GM18951 (cell line): ENCODE measurements at regions not wholly inside any gene's neighbourhood (a gene's known extent, or its start where the extent isn't known, plus 50 kb on each side); places are given as distances from the start of the nearest gene placed in this dataset.

Experiments
- POLR2A ChIP-seq: IDR thresholded peaks from 4 replicates; pipeline ENCODE4 v1.6.1; 2011; ENCODE audit warnings: mild to moderate bottlenecking; ENCODE audit not compliant: insufficient read length, insufficient read depth; ENCODE audit errors: extremely low read depth
- in situ Hi-C: fragments of 300-500 bp; cut with MboI; formaldehyde crosslinking; loops from one replicate; pipeline ENCODE4 v1.12.0; 2022; ENCODE audit warnings: low sequenced_read_pairs, mixed read lengths, inconsistent platforms; ENCODE audit not compliant: unreplicated experiment

DNA sequence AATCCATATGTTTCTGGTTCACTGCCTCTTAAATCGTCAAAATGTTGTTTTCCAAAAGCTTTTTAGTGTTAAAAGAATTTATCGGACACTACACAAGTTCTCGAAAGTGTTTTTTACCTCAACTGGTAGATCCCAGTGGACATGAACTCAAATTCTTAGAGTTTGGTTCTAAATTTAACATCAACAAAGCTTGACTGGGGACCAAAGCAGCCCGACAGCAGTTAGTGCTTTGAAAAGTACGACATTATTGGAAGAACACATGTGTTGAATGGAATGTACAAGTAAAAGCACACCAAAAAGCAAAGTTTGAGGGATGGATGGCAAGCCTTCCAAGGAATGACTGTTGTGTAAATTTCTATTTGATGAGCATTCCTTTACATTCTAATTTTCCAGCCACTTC, 803.9 kb upstream of the POU3F3 start:
- TF ChIP-seq POLR2A: no peak
- in situ Hi-C loops: no loop called here

DNA sequence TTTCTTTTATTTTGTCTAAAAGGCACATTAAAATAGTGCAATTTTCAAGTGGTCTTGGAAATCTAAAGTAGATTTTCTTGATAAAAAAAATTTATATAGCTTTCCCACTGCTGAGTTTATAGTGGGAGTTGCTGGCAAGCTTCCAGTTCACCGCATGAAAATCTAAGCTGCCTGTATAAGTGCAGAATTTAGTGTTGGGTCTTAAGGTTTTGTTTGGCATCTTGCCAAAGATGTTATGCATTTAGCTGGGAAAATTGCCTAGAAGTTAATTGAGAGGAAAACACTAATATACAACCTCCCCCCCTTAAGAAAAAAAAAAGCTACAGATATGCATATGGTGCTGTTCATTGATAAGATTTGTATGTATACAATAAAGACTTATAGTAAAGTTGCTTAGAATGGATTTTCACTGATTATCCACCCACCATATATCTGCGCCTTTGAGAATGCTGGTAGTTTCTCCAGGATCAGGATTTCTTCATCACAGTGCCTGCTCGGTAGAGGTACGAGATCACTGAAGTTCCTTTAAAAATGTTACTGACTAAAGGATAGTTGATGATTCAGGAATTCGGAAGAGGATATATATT, 803.2 kb upstream of the POU3F3 start:
- TF ChIP-seq POLR2A: no peak
- in situ Hi-C loops: no loop called here

DNA sequence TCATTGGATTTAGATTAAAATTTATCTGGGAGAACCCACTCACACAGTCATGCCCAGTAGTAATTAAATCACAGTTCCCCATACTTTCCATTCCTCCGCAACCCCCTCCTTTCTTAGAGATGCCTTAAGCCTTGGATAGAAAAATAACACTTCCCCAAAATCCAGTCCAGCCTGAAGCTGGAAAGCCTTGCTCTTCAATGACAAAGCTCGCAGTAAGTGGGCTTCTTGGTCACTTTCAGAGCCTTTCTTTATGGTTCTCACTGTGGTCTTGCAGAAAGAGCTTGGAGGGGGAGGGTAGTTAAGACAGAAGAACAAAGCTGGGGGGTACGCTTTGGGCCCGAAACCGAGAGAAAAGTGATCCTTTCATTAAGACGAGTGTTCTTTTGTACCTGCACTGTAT, 802.1 kb upstream of the POU3F3 start:
- no peak for TF ChIP-seq POLR2A
- in situ Hi-C loops: no loop called here

DNA sequence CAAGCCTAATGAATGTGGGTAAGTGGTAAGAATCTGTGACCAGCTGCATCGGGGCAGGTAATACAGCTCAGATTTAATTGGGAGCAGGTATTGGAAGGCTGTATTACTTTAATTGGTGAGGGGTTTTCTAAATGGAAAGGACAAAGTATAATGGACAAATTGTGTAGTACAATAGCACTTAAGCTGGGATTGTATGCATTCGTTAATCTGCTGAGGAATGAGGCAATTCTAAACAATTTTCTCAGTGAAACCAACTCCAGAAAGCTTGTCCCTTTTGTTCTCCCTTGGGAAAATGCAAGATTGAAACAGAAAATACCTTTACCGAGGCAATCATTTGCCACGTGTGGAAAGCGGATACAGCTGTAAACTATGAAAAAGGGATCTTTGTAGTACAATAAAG, 801.6 kb upstream of the POU3F3 start:
- in situ Hi-C loops: no loop called here
- TF ChIP-seq POLR2A: no peak

DNA sequence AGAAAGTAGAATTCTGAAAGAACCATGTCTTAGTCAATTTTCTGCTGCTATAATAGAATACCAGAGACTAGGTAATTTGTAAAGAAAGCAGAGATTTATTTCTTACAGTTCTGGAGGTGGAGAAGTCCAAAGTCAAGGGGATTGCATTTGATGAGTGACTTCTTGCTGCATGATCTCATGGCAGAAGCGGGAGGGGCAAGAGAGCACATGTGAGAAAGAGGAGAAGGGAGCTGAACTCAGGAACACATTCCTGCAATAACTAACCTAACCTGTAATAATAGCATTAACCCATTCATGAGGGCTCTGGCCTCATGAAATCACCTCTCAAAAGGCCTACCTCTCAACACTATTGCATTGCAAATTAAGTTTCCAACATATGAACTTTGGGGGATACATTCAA, 797.5 kb upstream of the POU3F3 start:
- no peak for TF ChIP-seq POLR2A
- in situ Hi-C loops: no loop called here

DNA sequence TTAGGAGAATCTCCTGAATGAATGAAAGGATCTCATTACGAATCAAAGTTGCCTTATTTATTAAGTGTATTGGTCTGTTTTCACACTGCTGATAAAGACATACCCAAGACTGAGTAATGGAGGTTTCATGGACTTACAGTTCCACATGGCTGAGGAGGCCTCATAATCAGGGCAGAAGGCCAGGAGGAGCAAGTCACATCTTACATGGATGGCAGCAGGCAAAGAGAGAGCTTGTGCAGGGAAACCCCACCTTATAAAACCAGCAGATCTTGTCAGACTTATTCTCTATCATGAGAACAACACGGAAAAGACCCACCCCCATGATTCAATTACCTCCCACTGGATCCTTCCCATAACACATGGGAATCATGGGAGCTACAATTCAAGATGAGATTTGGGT, 785.2 kb upstream of the POU3F3 start:
- in situ Hi-C loops: no loop called here
- no peak for TF ChIP-seq POLR2A

DNA sequence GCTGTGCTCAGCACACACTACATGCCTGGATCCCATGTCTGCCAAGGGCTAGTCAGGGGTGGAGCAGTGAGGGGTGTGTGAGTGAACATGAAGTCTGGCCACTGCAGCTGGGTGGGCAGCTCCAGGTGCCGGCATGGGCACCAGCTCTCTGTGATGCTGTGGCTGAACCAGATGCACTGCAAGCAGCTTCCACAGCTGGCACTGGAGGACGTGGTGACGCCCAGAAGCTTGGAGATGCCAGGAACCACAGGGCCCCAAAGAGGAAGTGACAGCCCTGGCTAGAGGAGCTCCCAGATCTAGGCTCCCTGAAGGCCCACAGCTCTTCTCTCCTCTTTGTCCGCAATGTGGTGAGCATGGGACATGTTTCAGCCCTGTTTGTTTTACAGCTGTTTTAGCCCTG, 776.3 kb upstream of the POU3F3 start:
- in situ Hi-C loops: no loop called here
- no peak for TF ChIP-seq POLR2A

GRCh38 chr2:104078431-104079157, 775.3 kb upstream of the POU3F3 start:
- no peak for TF ChIP-seq POLR2A
- in situ Hi-C loops: no loop called here

GRCh38 chr2:104088745-104089144, 765.2 kb upstream of the POU3F3 start:
- no peak for TF ChIP-seq POLR2A
- in situ Hi-C loops: no loop called here

- no peak for TF ChIP-seq POLR2A
- in situ Hi-C loops: no loop called here
Observed at GRCh38 chr2:104090407-104090806, 763.5 kb upstream of the POU3F3 start.

DNA sequence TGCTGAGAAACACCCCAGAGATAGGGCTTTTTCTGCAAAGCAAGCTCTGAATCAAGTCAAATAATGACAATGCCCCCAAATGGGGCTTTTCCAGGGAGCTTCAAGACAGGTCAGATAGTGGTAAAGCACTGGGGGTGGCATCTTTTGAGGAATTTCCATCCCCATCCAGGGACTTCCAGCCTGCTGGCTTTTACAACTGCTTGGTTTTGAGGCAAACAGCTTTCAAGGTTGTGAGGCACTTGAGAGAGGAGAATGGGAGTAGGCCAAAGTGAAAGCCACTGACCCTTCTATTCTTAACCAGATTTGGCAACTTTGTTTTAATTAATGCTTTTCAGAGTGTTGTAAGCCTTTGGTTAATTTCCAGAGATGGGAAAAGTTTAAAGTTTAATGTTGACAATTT, 762.0 kb upstream of the POU3F3 start:
- in situ Hi-C loops: no loop called here
- no peak for TF ChIP-seq POLR2A

- in situ Hi-C loops: no loop called here
- no peak for TF ChIP-seq POLR2A
Observed at GRCh38 chr2:104092886-104093285, 761.0 kb upstream of the POU3F3 start.

DNA sequence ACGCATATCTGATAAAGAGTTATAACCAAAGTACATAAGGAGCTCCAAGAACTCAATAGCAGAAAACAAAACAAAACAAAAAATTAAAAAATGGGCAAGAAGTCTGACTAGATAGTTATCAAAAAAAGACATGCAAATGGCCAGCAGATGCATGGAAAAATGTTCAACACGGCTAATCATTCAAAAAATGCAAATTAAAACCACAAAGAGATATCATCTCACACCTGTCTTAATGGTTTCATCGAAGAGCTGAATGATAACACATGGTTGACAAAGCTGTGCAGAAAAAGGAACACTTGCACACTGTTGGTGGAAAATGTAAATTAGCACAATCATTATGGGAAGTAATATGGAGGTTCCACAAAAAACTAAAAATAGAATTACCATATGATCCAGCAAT, 751.3 kb upstream of the POU3F3 start:
- no peak for TF ChIP-seq POLR2A
- in situ Hi-C loops: no loop called here

- TF ChIP-seq POLR2A: no peak
- in situ Hi-C loops: no loop called here
Observed at GRCh38 chr2:104109356-104109755, 744.6 kb upstream of the POU3F3 start.
